WI38 (cell line): ENCODE measurements at regions not wholly inside any gene's neighbourhood (a gene's known extent, or its start where the extent isn't known, plus 50 kb on each side); places are given as distances from the start of the nearest gene placed in this dataset.

Experiments
- H3K4me3 ChIP-seq: 2 replicates; pipeline ENCODE4 v1.5.1; 2011; ENCODE audit warnings: low read depth, mild to moderate bottlenecking, control low read depth, low read length
- CTCF ChIP-seq: IDR thresholded peaks from 2 replicates; pipeline ENCODE4 v1.5.1; 2012; ENCODE audit warnings: low read depth, mild to moderate bottlenecking, control low read depth, low read length

GRCh38 chr6:131357501-131357900 lies 215.5 kb upstream of the ARG1 start:
- TF ChIP-seq CTCF = no peak
- no peak overlapping the region for H3K4me3 ChIP-seq

- H3K4me3 ChIP-seq = no peak overlapping the region
- TF ChIP-seq CTCF = no peak
Observed at GRCh38 chr6:131362070-131362469, 211.0 kb upstream of the ARG1 start.

DNA sequence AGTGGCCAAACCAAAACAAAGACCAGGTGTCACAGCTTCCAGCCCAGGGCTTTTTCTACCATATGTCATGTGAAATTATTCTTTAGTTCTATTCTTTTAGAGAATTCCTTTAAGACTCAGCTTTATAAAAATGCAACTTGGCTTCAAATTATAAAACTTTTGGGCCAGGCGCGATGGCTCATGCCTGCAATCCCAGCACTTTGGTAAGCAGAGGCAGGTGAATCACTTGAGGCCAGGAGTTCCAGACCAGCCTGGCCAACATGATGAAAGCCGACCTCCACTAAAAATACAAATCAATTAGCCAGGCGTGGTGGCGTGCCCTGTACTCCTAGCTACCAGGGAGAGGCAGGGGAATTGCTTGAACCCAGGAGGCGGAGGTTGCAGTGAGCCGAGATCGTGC lies 210.3 kb upstream of the ARG1 start:
- no peak for TF ChIP-seq CTCF
- no peak overlapping the region for H3K4me3 ChIP-seq

GRCh38 chr6:131363947-131364834 lies 208.8 kb upstream of the ARG1 start:
- no peak for TF ChIP-seq CTCF
- H3K4me3 ChIP-seq = no peak overlapping the region

- no peak for TF ChIP-seq CTCF
Observed at GRCh38 chr6:131366223-131366622, 206.8 kb upstream of the ARG1 start.

GRCh38 chr6:131367206-131367873 lies 205.7 kb upstream of the ARG1 start:
- no peak overlapping the region for H3K4me3 ChIP-seq
- TF ChIP-seq CTCF = no peak

More at GRCh38 chr6:131366223-131366622, 206.8 kb upstream of the ARG1 start:
- H3K4me3 ChIP-seq = no peak overlapping the region

DNA sequence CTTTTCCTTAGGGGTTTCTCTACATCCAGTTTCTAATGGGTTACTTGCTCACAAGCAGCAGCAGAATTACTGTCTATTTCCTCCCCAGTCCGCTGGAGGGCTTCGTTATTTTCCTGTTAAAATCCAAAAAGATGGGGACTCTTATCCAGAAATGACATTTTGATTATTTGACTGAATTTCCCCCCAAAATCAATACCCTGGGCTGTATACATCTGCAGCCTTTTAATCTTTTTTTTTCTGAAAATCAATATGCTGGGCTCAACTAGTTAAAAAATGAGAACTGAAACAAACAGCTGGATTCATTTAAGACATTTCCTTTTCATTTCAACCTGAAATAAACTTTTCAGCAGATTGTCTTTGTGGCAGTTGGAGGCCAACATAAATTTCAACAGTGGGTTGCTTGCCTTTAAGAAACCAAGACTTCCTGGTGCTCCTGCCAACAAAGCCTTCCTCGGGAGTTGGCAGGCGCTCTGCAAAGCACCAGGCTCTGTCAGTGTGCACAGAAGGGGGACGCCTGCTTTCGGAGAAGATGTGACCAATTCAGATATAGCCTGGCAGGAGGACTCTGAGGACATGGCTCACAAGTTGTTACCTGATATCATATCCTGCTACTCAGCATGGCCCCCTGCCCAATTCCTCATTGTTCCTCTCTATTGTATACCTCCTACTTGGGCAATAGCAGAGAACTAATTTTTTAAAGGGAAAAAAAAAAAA lies 204.7 kb upstream of the ARG1 start:
- TF ChIP-seq CTCF = no peak
- H3K4me3 ChIP-seq = no peak overlapping the region
